HG03558 (cell line): ENCODE measurements at regions not wholly inside any gene's neighbourhood (a gene's known extent, or its start where the extent isn't known, plus 50 kb on each side); places are given as distances from the start of the nearest gene placed in this dataset.

Experiments
- ATAC-seq: cut with Tn5 transposase; IDR thresholded peaks from one replicate; pipeline ENCODE4 v1.9.1; 2021; ENCODE audit warnings: moderate number of reproducible peaks; ENCODE audit not compliant: unreplicated experiment; ENCODE audit errors: extremely low read depth

DNA sequence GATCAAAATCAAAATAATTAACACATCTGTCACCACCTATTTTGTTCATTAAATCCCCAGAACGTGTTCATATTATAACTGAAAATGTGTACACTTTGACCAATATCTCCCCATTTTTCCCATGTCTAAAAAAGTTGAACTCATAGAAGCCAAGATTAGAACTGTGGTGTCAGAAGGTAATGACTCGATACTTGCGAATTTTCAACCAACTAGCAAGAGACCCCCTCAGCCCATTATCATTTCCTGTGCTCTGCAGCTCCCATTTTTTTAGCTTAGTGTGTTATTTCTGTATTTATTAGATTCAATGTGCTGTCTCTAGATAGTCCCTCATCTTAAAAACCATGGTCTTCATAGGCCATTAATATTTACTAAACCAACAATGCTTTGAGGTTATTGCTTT lies 248.7 kb upstream of the PIK3C3 start:
- ATAC-seq, result no peak

GRCh38 chr18:41703744-41704530 lies 251.1 kb upstream of the PIK3C3 start:
- no peak for ATAC-seq

DNA sequence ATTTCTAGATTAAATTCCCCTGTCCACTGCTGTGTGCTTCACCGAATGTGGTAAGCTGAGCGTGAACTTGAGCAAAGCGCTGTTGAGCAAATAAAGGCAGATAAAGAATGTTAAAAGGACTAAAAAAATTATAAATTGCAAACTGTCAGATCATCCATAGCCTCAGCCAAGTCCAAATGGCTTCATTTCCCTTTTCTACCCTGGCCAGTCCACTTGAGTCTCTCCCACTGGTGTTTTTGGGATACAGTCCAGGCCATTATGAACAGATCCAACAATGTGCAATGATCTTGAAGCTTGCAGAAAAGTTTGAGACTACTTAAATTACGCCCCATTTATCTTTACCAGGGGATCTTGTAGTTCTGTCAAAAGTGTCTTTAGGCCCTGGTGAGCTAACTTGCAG lies 254.6 kb upstream of the PIK3C3 start:
- no peak for ATAC-seq

DNA sequence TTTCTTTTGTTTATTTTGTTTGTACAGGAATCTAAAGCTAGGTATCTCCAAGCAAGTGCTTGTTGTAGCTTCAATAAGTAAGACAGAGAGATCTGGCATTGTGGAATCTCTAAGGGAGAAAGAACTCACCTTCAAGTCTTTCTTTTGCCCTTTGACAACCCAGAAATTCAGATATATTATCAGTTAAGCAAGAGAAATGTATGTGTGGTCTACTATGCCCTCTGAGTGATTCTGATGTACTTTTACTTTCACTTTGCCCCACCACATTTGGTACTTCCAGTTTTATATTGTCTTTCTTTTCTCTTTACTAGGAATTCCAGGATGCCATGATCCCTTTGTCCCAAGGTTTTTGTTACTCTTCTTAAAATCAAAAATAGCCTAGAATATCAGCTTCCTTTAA lies 259.6 kb upstream of the PIK3C3 start:
- no peak for ATAC-seq

GRCh38 chr18:41693008-41693407 lies 262.0 kb upstream of the PIK3C3 start:
- no peak for ATAC-seq

DNA sequence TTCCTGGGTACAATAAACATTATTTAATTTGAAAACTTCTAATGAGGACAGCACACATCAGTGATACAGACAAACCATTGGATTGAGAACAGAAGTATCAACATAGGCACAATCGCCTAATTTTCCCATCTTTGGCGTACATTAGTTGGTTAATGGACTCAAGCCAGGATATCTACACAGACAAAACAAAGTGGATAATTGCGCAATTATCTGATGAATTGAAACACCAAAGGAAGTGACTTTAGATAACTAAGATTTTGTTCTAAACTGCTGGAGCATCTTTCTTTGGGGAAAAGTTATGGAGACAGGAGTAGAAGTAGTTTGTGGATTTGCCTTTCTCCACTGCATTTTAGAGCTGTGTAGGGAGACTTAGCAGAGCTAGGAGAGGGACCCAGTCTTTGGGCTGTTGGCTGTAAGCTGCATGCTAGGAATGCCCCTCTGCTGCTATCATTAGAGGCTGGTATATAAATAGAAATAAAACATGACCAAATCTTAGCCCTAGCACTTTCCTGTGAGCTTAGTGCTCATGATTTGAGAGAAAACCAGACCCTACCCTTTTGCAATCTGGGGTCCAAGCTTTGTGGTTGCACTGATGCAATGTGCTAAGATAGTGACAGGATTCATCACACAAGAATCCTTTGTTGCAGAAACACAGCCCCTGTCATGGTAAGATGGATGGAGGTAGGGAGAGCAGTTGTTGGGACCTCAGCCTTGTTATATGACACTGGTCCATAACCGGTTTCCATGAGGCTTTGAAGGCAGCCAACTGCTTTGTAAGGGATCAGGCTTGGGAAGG lies 264.5 kb upstream of the PIK3C3 start:
- ATAC-seq, result no peak

- no peak for ATAC-seq
Measured at GRCh38 chr18:41687138-41687537, 267.9 kb upstream of the PIK3C3 start.

- no peak for ATAC-seq
Measured at GRCh38 chr18:41681138-41681880, 273.7 kb upstream of the PIK3C3 start.

GRCh38 chr18:41674506-41674905 lies 280.5 kb upstream of the PIK3C3 start:
- no peak for ATAC-seq

GRCh38 chr18:41666231-41666630 lies 288.8 kb upstream of the PIK3C3 start:
- no peak for ATAC-seq

DNA sequence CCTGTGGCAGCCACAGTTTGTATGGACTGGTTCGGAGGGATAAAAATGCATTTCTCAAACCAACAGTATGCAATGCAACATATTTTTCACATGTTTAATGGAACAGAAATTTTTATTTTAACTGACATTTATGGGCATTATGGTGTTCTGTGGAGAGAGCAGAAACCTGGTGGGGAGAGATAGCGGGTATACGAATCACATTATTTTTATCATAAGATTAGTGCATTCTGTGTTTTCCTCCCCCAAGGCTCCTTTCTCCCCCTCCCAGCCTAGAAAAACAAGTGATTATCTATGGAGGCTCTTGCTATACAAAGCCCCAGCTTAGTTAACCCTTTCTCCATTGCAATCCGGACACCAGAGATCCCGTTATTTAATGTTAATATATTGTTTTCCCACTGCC lies 289.8 kb upstream of the PIK3C3 start:
- no peak for ATAC-seq

DNA sequence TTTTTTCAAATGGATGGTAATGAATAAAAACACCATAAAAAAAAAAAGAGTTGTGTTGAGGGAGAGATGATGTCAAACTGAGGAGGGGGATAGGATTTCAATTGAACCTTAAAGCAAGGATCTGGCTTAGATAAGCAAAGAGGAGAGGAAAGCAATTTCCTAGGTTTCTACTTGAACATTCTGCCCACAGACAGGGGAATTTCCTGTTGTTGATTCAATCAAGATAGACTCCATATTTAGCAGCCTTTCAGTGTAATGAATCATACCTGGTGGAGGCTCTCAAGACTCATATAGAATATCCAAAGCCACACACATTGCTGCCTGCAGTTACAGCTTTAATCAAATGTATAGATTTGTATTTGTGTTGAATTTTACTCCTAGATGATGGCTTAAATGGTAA lies 294.4 kb upstream of the PIK3C3 start:
- no peak for ATAC-seq

- ATAC-seq, result no peak
Measured at GRCh38 chr18:41659438-41660130, 295.4 kb upstream of the PIK3C3 start.

- ATAC-seq, result no peak
Measured at GRCh38 chr18:41657189-41657588, 297.8 kb upstream of the PIK3C3 start.

- no peak for ATAC-seq
Measured at GRCh38 chr18:41655074-41655473, 300.0 kb upstream of the PIK3C3 start.

DNA sequence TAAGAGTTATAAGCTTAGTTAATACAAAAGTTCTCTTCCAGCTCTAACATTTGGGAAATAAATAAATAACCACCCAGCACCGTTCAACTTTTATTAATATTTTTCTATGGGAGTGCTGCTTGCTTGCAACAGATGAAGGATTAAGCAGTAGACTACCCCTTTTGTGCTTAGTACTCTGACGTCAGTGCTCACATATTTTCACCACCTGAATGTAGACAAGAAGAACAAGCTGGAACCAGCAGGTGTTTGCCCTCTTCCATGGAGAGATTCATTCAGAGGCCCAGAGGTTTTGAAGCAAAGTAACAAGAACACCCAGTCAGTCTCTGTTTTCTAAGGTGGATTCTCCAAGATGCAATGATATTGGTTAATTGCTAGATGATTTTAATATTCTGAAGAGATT lies 307.1 kb upstream of the PIK3C3 start:
- no peak for ATAC-seq

- no peak for ATAC-seq
Measured at GRCh38 chr18:41646915-41647620, 308.0 kb upstream of the PIK3C3 start.

- ATAC-seq, result no peak
Measured at GRCh38 chr18:41645589-41646360, 309.3 kb upstream of the PIK3C3 start.

DNA sequence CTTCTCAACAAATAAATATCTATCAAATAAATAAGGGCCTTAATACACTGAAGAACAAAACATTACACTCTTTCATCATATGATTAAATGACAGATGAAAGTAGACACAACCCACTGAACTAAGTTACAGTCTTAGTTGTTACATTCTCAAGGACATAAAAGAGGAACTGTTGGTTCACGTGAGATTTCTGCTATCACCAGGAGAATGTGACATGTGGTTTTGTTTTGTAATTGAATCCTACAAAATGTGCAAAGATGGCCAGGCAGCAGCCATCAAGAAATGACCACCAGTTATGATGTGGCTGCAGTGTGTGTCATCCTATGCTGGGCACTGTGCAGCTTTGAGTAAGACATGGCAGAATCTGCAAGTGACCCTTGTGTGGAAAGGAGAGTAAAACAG lies 310.6 kb upstream of the PIK3C3 start:
- ATAC-seq, result no peak
